Calu3 (cell line): ENCODE measurements at regions not wholly inside any gene's neighbourhood (a gene's known extent, or its start where the extent isn't known, plus 50 kb on each side); places are given as distances from the start of the nearest gene placed in this dataset.

ENCODE experiments used
- BruUV-seq: library from RNA; stranded (reverse); fragments of 400-500 nt; replicated peaks from 2 replicates; lab custom pipeline; 2021; lab: Mats Ljungman, UMichigan
- CTCF ChIA-PET: fragments of 300-600 bp; sonication (Branson Sonifier 250); formaldehyde crosslinking; loops from one replicate; lab custom pipeline; 2022; ENCODE audit warnings: antibody characterized with exemption; lab: Charles Lee
- DNase-seq: peaks from one replicate; pipeline ENCODE4 v3.0.0; 2022
- H3K27ac Mint-ChIP-seq: one replicate; pipeline ENCODE4 v1.8.0; 2022; ENCODE audit warnings: mixed read lengths; ENCODE audit not compliant: unreplicated experiment
- H3K27me3 Mint-ChIP-seq: one replicate; pipeline ENCODE4 v1.8.0; 2022; ENCODE audit warnings: mixed read lengths; ENCODE audit not compliant: unreplicated experiment
- H3K36me3 Mint-ChIP-seq: one replicate; pipeline ENCODE4 v1.8.0; 2022; ENCODE audit warnings: mild to moderate bottlenecking, moderate library complexity, mixed read lengths; ENCODE audit not compliant: insufficient read depth, unreplicated experiment
- H3K4me1 Mint-ChIP-seq: one replicate; pipeline ENCODE4 v1.8.0; 2022; ENCODE audit warnings: mild to moderate bottlenecking, low read depth, mixed read lengths; ENCODE audit not compliant: unreplicated experiment
- H3K4me3 Mint-ChIP-seq: one replicate; pipeline ENCODE4 v1.8.0; 2022; ENCODE audit warnings: mild to moderate bottlenecking, low read depth, moderate library complexity, mixed read lengths; ENCODE audit not compliant: unreplicated experiment
- H3K9me3 Mint-ChIP-seq: one replicate; pipeline ENCODE4 v1.8.0; 2022; ENCODE audit warnings: low read depth, mixed read lengths; ENCODE audit not compliant: unreplicated experiment
- intact Hi-C: fragments of 100-400 bp; cut with micrococcal nuclease; formaldehyde crosslinking; loops from one replicate; pipeline ENCODE4 v1.10.0; 2022; ENCODE audit not compliant: unreplicated experiment
- TF ChIP-seq, protein P1 (sequence below): fragments of 200-600 bp; IDR thresholded peaks from one replicate; pipeline ENCODE4 v1.8.0; 2022; ENCODE audit warnings: antibody characterized with exemption; ENCODE audit not compliant: unreplicated experiment

DNA sequence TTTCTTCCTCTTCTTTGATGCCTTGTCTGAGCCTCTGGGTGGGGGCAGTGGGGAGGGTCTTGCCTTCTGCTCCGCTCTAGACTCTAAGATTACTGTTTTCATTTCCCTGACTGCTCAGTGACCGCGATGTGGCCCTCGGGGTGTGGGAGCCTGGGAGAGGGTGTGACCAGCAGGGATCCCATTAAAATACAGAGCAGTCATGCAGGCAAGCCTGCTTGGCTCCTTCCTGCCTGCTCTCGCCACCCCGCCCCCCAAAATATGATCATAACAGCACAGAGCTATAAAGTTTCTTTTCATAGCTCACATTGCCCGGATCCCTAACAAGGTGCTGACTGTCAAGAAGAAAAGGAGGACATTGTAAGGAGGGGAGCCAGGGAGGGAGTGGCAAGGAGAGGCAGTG is 332.9 kb downstream of the RAB28 start:
- Mint-ChIP-seq H3K36me3 (no peaks in the 10 kb centered on the region), H3K27me3 (no peaks in the 10 kb centered on the region), H3K4me1 (no peaks in the 10 kb centered on the region), H3K9me3 (peaks cover 24% of the 10 kb centered on the region), H3K4me3 (no peak overlapping the region), H3K27ac (no peak overlapping the region)
- TF ChIP-seq, protein P1, sequence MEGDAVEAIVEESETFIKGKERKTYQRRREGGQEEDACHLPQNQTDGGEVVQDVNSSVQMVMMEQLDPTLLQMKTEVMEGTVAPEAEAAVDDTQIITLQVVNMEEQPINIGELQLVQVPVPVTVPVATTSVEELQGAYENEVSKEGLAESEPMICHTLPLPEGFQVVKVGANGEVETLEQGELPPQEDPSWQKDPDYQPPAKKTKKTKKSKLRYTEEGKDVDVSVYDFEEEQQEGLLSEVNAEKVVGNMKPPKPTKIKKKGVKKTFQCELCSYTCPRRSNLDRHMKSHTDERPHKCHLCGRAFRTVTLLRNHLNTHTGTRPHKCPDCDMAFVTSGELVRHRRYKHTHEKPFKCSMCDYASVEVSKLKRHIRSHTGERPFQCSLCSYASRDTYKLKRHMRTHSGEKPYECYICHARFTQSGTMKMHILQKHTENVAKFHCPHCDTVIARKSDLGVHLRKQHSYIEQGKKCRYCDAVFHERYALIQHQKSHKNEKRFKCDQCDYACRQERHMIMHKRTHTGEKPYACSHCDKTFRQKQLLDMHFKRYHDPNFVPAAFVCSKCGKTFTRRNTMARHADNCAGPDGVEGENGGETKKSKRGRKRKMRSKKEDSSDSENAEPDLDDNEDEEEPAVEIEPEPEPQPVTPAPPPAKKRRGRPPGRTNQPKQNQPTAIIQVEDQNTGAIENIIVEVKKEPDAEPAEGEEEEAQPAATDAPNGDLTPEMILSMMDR: no peak
- DNase-seq: no peak
- CTCF ChIA-PET: no interaction called here
- BruUV-seq: no TSS peak
- intact Hi-C loops: no loop called here

- Mint-ChIP-seq H3K36me3 (no peaks in the 10 kb centered on the region), H3K4me1 (no peaks in the 10 kb centered on the region), H3K9me3 (peaks cover 9% of the 10 kb centered on the region), H3K27me3 (no peaks in the 10 kb centered on the region), H3K4me3 (no peak overlapping the region), H3K27ac (no peak overlapping the region)
- intact Hi-C loops: no loop called here
- TF ChIP-seq, protein P1: no peak
- no TSS peak for BruUV-seq
- CTCF ChIA-PET: no interaction called here
- DNase-seq: no peak
Observed at GRCh38 chr4:13143222-13144070, 340.7 kb downstream of the RAB28 start.

GRCh38 chr4:13142726-13143125 is 341.4 kb downstream of the RAB28 start:
- Mint-ChIP-seq H3K36me3 (no peaks in the 10 kb centered on the region), H3K27me3 (no peaks in the 10 kb centered on the region), H3K4me1 (no peaks in the 10 kb centered on the region), H3K9me3 (peaks cover 5% of the 10 kb centered on the region), H3K4me3 (no peak overlapping the region), H3K27ac (no peak overlapping the region)
- no peak for DNase-seq
- intact Hi-C loops: no loop called here
- no TSS peak for BruUV-seq
- CTCF ChIA-PET: no interaction called here
- TF ChIP-seq, protein P1: no peak

DNA sequence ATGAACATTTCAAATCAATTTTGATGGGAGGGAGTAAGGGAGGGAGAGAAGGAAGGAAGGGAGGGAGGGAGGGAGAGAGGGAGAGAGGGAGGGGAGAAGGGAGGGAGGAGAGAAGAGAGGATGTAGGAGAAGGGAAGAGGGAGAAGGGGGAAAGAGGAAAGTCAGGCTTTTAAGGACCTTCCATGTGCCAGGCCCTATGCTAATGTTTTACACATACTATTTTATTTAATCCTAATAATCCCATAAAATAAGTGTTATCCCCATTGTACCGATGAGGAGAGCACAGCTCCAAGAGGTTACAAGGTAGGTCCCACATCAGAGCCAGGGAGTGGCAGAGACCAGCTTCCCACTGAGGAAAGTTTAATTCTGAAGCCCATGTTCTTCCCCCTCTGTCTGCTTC is 341.9 kb downstream of the RAB28 start:
- TF ChIP-seq, protein P1: no peak
- intact Hi-C loops: no loop called here
- Mint-ChIP-seq H3K36me3 (no peaks in the 10 kb centered on the region), H3K27ac (no peak overlapping the region), H3K4me1 (no peaks in the 10 kb centered on the region), H3K9me3 (peaks cover 5% of the 10 kb centered on the region), H3K27me3 (no peaks in the 10 kb centered on the region), H3K4me3 (no peak overlapping the region)
- BruUV-seq: no TSS peak
- DNase-seq: no peak
- CTCF ChIA-PET: interaction anchor here (0.7 kb wide), 1 partner anchor 34 kb away, joined by 6 read pairs; no protein-coding TSS in a partner anchor
